A673 (cell line): ENCODE measurements at regions not wholly inside any gene's neighbourhood (a gene's known extent, or its start where the extent isn't known, plus 50 kb on each side); places are given as distances from the start of the nearest gene placed in this dataset.
A peak's percentile ranks its signal among the peaks of the same experiment; 100 is the strongest.

Experiments used
- BruUV-seq: library from RNA; stranded (reverse); fragments of 400-500 nt; replicated peaks from 2 replicates; lab custom pipeline; 2021; lab: Mats Ljungman, UMichigan
- CTCF ChIA-PET: fragments of 300-600 bp; sonication (Branson Sonifier 250); formaldehyde crosslinking; loops from one replicate; lab custom pipeline; 2022; ENCODE audit warnings: antibody characterized with exemption; lab: Charles Lee
- POLR2A ChIA-PET: fragments of 300-600 bp; sonication (Branson Sonifier 250); formaldehyde crosslinking; loops from one replicate; lab custom pipeline; 2022; ENCODE audit warnings: antibody characterized with exemption; ENCODE audit not compliant: low non-redundant PET; lab: Charles Lee
- DNase-seq: peaks from one replicate; pipeline ENCODE4 v3.0.0-alpha.2; 2015; ENCODE audit warnings: low spot score
- H3K27ac ChIP-seq: fragments of 200-600 bp; sonication (generic); 2 replicates; pipeline ENCODE4 v1.5.1; 2016; ENCODE audit warnings: mixed run types, low read depth, mild to moderate bottlenecking, mixed read lengths, antibody characterized with exemption, low read length; ENCODE audit not compliant: poor library complexity, severe bottlenecking
- H3K27me3 ChIP-seq: fragments of 200-600 bp; sonication (generic); replicated peaks from 2 replicates; pipeline ENCODE4 v1.6.1; 2017; ENCODE audit warnings: mixed run types, low read depth, mild to moderate bottlenecking, mixed read lengths, antibody characterized with exemption, low read length; ENCODE audit not compliant: insufficient read depth, poor library complexity
- H3K36me3 ChIP-seq: fragments of 200-600 bp; sonication (generic); 2 replicates; pipeline ENCODE4 v1.6.1; 2016; ENCODE audit warnings: mixed run types, mild to moderate bottlenecking, mixed read lengths, antibody characterized with exemption, low read length; ENCODE audit not compliant: insufficient read depth, poor library complexity, severe bottlenecking
- H3K4me1 ChIP-seq: fragments of 200-600 bp; sonication (generic); 2 replicates; pipeline ENCODE4 v1.6.1; 2017; ENCODE audit warnings: mixed run types, mild to moderate bottlenecking, mixed read lengths, antibody characterized with exemption, low read length; ENCODE audit not compliant: insufficient read depth, poor library complexity, severe bottlenecking
- H3K4me3 ChIP-seq: fragments of 200-600 bp; sonication (generic); 2 replicates; pipeline ENCODE4 v1.5.1; 2016; ENCODE audit warnings: low read depth, mixed run types, mild to moderate bottlenecking, mixed read lengths, low read length; ENCODE audit not compliant: poor library complexity, severe bottlenecking
- H3K9me3 ChIP-seq: fragments of 200-600 bp; sonication (generic); 2 replicates; pipeline ENCODE4 v1.6.1; 2016; ENCODE audit warnings: mixed run types, low read depth, mild to moderate bottlenecking, mixed read lengths, antibody characterized with exemption, low read length; ENCODE audit not compliant: poor library complexity, severe bottlenecking
- EZH2 ChIP-seq: fragments of 200-600 bp; sonication (generic); IDR thresholded peaks from 2 replicates; pipeline ENCODE4 v1.6.1; 2017; ENCODE audit warnings: borderline replicate concordance, low read depth, mild to moderate bottlenecking, mixed read lengths, antibody characterized with exemption, low read length; ENCODE audit not compliant: poor library complexity, severe bottlenecking
- intact Hi-C: fragments of 100-400 bp; cut with micrococcal nuclease; formaldehyde crosslinking; loops from one replicate; pipeline ENCODE4 v1.10.0; 2022; ENCODE audit not compliant: unreplicated experiment
- TF ChIP-seq, protein P1 (sequence below): fragments of 300-800, 200-600 bp; sonication (generic); conservative IDR thresholded peaks from 2 replicates; pipeline ENCODE4 v1.5.1; 2017; ENCODE audit warnings: low read depth, mild to moderate bottlenecking, antibody characterized with exemption, low read length, moderate library complexity, mixed read lengths

DNA sequence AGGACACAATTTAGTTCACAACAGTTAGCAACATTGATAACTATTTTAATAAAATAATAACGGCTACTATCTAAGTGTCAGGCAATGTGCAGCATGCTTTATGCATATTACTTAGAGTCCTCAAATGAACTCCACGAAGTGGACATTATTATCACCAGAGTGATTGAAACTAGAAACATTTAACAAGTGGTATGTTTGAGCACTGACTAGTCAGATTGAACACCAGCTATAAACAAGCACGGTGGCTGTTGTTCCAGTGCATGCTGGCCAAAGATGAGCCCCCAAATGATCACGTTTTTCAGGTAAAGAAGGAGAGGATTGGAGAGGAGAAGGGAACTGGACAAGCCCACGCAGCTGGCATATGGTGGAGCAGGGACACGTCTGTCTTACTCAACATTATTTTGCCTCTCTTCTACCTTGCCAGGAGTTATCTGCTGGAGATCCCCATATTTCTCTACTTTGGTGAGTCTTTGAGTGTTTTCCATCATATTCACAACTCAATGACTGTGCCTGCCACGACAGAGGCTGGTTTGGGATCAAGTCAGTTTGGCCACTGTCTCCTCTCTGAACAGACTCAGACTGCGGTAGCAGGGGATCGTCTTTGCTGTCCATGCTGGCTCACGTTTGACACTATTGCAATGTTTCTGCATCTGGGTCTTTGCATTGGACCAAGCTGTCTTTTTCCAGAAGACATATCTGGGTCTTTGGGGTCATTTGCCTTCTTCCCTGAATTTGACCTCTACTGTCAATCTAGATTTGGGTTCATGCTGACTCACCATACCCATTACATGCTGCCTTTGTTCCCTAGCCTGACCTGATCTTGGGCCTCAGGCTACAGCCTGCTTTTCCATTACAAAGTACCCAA, 66.0 kb upstream of the ACSL3 start:
- no peak for DNase-seq
- TF ChIP-seq, protein P1, sequence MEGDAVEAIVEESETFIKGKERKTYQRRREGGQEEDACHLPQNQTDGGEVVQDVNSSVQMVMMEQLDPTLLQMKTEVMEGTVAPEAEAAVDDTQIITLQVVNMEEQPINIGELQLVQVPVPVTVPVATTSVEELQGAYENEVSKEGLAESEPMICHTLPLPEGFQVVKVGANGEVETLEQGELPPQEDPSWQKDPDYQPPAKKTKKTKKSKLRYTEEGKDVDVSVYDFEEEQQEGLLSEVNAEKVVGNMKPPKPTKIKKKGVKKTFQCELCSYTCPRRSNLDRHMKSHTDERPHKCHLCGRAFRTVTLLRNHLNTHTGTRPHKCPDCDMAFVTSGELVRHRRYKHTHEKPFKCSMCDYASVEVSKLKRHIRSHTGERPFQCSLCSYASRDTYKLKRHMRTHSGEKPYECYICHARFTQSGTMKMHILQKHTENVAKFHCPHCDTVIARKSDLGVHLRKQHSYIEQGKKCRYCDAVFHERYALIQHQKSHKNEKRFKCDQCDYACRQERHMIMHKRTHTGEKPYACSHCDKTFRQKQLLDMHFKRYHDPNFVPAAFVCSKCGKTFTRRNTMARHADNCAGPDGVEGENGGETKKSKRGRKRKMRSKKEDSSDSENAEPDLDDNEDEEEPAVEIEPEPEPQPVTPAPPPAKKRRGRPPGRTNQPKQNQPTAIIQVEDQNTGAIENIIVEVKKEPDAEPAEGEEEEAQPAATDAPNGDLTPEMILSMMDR, result no peak
- TF ChIP-seq EZH2, result no peak
- H3K36me3 ChIP-seq, result no peaks in the 10 kb centered on the region
- ChIA-PET POLR2A (no interaction called here), CTCF (interaction anchor here (0.6 kb wide), 1 partner anchor 25 kb away, joined by 3 read pairs; no protein-coding TSS in a partner anchor)
- H3K4me3 ChIP-seq, result no peak overlapping the region
- intact Hi-C loops, result loop anchor here (5.0 kb wide), 1 partner anchor 107 kb away; no protein-coding TSS in a partner anchor
- no TSS peak for BruUV-seq
- no peaks in the 10 kb centered on the region for H3K27me3 ChIP-seq
- H3K4me1 ChIP-seq, result peaks cover 36% of the 10 kb centered on the region
- no peak overlapping the region for H3K27ac ChIP-seq
- H3K9me3 ChIP-seq, result no peaks in the 10 kb centered on the region

DNA sequence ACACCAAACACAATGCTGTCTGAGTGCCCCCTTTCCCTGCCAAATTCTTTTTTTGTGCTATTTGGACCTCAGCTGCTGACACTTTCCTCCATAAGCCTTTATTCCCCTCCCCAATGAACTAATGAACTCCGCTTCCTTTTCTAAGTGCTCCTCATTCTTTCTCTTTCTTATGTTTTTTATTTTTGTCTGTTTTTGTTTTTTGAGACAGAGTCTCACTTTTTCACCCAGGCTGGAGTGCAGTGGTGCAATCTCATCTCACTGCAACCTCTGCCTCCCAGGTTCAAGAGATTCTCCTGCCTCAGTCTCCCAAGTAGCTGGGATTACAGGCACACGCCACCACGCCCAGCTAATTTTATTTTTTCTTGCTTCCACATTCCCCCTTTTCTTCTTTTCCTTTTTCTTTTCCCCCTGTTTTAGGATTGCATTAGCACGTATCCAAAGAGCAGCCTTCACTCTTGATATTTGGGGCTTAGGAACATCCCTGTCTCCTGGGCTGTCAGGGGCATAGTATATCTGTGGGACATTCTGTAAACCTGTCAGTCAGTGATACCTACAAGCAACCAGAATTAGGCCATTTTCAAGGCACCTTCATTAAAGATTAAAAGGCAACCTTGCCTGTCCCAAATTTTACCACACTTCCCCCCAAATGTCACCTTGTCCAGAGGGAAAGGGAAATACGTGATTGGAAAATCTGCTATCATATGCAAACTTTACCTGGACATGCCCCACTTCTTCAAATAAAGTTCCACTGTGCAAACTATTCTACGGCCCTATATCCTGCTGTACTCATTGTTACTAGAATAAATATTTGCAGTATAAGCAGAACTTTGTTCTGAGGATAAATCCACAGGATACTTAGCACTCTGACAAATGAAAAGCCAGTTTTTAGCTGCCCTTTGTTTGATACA, 65.1 kb upstream of the ACSL3 start:
- no peaks in the 10 kb centered on the region for H3K9me3 ChIP-seq
- no peak overlapping the region for H3K27ac ChIP-seq
- peaks cover 36% of the 10 kb centered on the region for H3K4me1 ChIP-seq
- no peaks in the 10 kb centered on the region for H3K36me3 ChIP-seq
- no peak for TF ChIP-seq EZH2
- TF ChIP-seq, protein P1, result no peak
- H3K4me3 ChIP-seq, result no peak overlapping the region
- ChIA-PET CTCF (interaction anchor here (1.3 kb wide), 1 partner anchor 13 kb away, joined by 4 read pairs; no protein-coding TSS in a partner anchor), POLR2A (interaction anchor here (0.6 kb wide), 1 partner anchor 130 kb away, joined by 3 read pairs; no protein-coding TSS in a partner anchor)
- no peak for DNase-seq
- no TSS peak for BruUV-seq
- intact Hi-C loops, result loop anchor here (5.0 kb wide), 1 partner anchor 107 kb away; no protein-coding TSS in a partner anchor
- H3K27me3 ChIP-seq, result no peaks in the 10 kb centered on the region

DNA sequence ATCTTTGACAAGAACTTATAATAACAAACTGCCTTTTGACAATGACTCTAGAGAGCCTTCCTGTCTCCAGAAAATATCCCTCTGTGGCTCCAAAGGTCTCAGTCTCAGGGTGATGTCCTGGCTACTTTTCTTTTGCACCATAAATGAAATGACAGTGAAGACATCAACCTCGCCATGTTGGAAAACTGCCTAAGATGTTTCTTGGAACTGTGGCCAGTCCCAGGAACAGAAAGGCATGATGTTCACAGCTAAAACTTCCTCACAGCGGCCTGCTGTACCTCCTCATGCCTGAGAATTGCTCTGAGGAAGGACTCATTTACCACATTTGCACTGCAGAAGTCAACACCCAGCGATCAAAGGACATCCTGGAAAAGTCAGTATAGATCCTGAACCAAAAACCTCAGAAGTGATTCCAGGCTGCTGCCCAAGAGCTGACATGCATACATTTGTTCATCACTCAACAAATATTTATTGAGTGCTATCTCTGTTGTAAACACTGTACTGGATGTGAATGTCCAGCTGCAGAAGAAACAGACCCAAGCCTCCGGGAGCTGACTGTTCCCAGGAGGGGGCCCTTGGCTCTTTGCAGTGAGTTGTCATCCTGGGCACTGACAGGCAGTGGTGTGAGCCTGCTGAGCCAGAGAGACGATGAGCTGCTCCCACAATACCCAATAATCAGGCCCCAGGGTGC, 64.3 kb upstream of the ACSL3 start:
- TF ChIP-seq, protein P1, result no peak
- no peak for TF ChIP-seq EZH2
- Histone ChIP-seq H3K27me3 (no peaks in the 10 kb centered on the region), H3K27ac (no peak overlapping the region), H3K36me3 (no peaks in the 10 kb centered on the region), H3K4me1 (peaks cover 35% of the 10 kb centered on the region), H3K9me3 (no peaks in the 10 kb centered on the region), H3K4me3 (no peak overlapping the region)
- intact Hi-C loops, result loop anchor here (5.0 kb wide), 1 partner anchor 106 kb away; no protein-coding TSS in a partner anchor
- CTCF ChIA-PET, result interaction anchor here (0.6 to 1.3 kb wide), 4 partner anchors 14 to 695 kb away, joined by 4 to 13 read pairs (median 5); no protein-coding TSS in a partner anchor
- no TSS peak for BruUV-seq
- peak; percentile 34 for DNase-seq
- POLR2A ChIA-PET, result no interaction called here
